ENCODE measurements at regions not wholly inside any gene's neighbourhood (a gene's known extent, or its start where the extent isn't known, plus 50 kb on each side); places are given as distances from the start of the nearest gene placed in this dataset.

- H3K4me3 ChIP-seq (ENCODE audit: low read depth, low read length): no peak overlapping the region
- H3K27ac ChIP-seq: no peak overlapping the region
- H3K36me3 ChIP-seq (replicated peaks): no peaks in the 10 kb centered on the region
- H3K27me3 ChIP-seq (replicated peaks): no peaks in the 10 kb centered on the region
- no peak for TF ChIP-seq CTCF (IDR thresholded peaks at IDR 0.05; ENCODE audit: low read depth, low read length, missing control alignments)
- in situ Hi-C loops (cut with HindIII; ENCODE audit: low pct_ligation_motif_present, low sequenced_read_pairs): no loop called here
- DNase-seq: no peak
Measured at GRCh38 chr12:111222027-111222414, 146.9 kb downstream of the PHETA1 start.

- in situ Hi-C loops (cut with HindIII; ENCODE audit: low pct_ligation_motif_present, low sequenced_read_pairs): no loop called here
- Histone ChIP-seq H3K27ac (no peak overlapping the region), H3K4me3 (ENCODE audit: low read depth, low read length) (no peak overlapping the region), H3K27me3 (replicated peaks) (no peaks in the 10 kb centered on the region), H3K36me3 (replicated peaks) (no peaks in the 10 kb centered on the region)
- DNase-seq: no peak
- TF ChIP-seq CTCF (IDR thresholded peaks at IDR 0.05; ENCODE audit: low read depth, low read length, missing control alignments): no peak
Measured at GRCh38 chr12:111221062-111222026, 147.6 kb downstream of the PHETA1 start.

GRCh38 chr12:111220363-111220762 lies 148.5 kb downstream of the PHETA1 start:
- in situ Hi-C loops (cut with HindIII; ENCODE audit: low pct_ligation_motif_present, low sequenced_read_pairs): no loop called here
- no peak for DNase-seq

GRCh38 chr12:111219440-111219839 lies 149.5 kb downstream of the PHETA1 start:
- H3K27ac ChIP-seq: no peak overlapping the region
- H3K4me3 ChIP-seq (ENCODE audit: low read depth, low read length): no peak overlapping the region
- no peaks in the 10 kb centered on the region for H3K36me3 ChIP-seq (replicated peaks)
- no peaks in the 10 kb centered on the region for H3K27me3 ChIP-seq (replicated peaks)
- in situ Hi-C loops (cut with HindIII; ENCODE audit: low pct_ligation_motif_present, low sequenced_read_pairs): no loop called here
- no peak for TF ChIP-seq CTCF (IDR thresholded peaks at IDR 0.05; ENCODE audit: low read depth, low read length, missing control alignments)
- DNase-seq: no peak

More at GRCh38 chr12:111220363-111220762, 148.5 kb downstream of the PHETA1 start:
- Histone ChIP-seq H3K27ac (no peak overlapping the region), H3K4me3 (ENCODE audit: low read depth, low read length) (no peak overlapping the region), H3K36me3 (replicated peaks) (no peaks in the 10 kb centered on the region), H3K27me3 (replicated peaks) (no peaks in the 10 kb centered on the region)
- no peak for TF ChIP-seq CTCF (IDR thresholded peaks at IDR 0.05; ENCODE audit: low read depth, low read length, missing control alignments)

- no peaks in the 10 kb centered on the region for H3K36me3 ChIP-seq (replicated peaks)
- H3K27me3 ChIP-seq (replicated peaks): no peaks in the 10 kb centered on the region
- in situ Hi-C loops (cut with HindIII; ENCODE audit: low pct_ligation_motif_present, low sequenced_read_pairs): no loop called here
- no peak overlapping the region for H3K27ac ChIP-seq
- H3K4me3 ChIP-seq (ENCODE audit: low read depth, low read length): no peak overlapping the region
- no peak for TF ChIP-seq CTCF (IDR thresholded peaks at IDR 0.05; ENCODE audit: low read depth, low read length, missing control alignments)
- DNase-seq: no peak
Measured at GRCh38 chr12:111218499-111218898, 150.4 kb downstream of the PHETA1 start.

All from brain microvascular endothelial cell (primary cell).